ENCODE measurements at regions not wholly inside any gene's neighbourhood (a gene's known extent, or its start where the extent isn't known, plus 50 kb on each side); places are given as distances from the start of the nearest gene placed in this dataset.

DNA sequence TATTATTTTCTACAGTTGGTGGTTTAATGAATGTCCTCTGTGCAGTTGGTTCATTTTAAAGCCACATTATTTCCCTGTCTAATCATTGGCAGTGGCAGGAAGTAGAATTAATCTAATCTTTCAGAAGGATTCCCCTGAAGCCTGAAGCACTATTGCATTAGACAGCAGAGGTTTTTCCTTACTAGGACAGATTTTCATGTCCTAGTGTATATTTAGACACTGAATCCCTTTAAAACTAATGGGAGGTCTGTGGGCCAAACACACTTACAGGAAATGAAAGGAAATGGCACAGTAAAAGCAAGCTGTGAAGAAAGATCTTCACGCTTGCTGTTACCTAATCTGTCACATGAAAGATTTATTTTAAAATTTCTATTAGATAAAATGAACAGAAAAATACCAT lies 165.2 kb downstream of the SLC39A8 start:
- intact Hi-C loops (cut with micrococcal nuclease; ENCODE audit: unreplicated experiment): no loop called here
- no peaks in the 10 kb centered on the region for H3K9me3 ChIP-seq (ENCODE audit: low read length)
- POLR2A ChIA-PET: no interaction called here
- no TSS peak for BruUV-seq (replicated peaks)
- no peaks in the 10 kb centered on the region for H3K36me3 ChIP-seq (ENCODE audit: insufficient read depth, low read length)
- DNase-seq (ENCODE audit: low spot score): no peak
- CTCF ChIA-PET (ENCODE audit: unreplicated experiment): no interaction called here
- H3K9me2 ChIP-seq (ENCODE audit: insufficient read depth, low read length): no peaks in the 10 kb centered on the region
- H4K20me1 ChIP-seq (ENCODE audit: insufficient read depth, low read length): no peaks in the 10 kb centered on the region
- H3K79me2 ChIP-seq (ENCODE audit: insufficient read depth, low read depth, low read length): no peaks in the 10 kb centered on the region
- H3K4me1 ChIP-seq (ENCODE audit: insufficient read depth, low read length, poor library complexity, severe bottlenecking): no peaks in the 10 kb centered on the region
- no peak overlapping the region for H2AFZ ChIP-seq (ENCODE audit: low read length)
- no peak overlapping the region for H3K27ac ChIP-seq (ENCODE audit: low read depth, low read length, poor library complexity, severe bottlenecking)
- H3K4me3 ChIP-seq (ENCODE audit: low read depth, low read length, poor library complexity, severe bottlenecking): no peak overlapping the region
- no peak for TF ChIP-seq EZH2phosphoT487 (IDR thresholded peaks at IDR 0.05; ENCODE audit: borderline replicate concordance, low read depth, low read length)
- TF ChIP-seq, protein P1, sequence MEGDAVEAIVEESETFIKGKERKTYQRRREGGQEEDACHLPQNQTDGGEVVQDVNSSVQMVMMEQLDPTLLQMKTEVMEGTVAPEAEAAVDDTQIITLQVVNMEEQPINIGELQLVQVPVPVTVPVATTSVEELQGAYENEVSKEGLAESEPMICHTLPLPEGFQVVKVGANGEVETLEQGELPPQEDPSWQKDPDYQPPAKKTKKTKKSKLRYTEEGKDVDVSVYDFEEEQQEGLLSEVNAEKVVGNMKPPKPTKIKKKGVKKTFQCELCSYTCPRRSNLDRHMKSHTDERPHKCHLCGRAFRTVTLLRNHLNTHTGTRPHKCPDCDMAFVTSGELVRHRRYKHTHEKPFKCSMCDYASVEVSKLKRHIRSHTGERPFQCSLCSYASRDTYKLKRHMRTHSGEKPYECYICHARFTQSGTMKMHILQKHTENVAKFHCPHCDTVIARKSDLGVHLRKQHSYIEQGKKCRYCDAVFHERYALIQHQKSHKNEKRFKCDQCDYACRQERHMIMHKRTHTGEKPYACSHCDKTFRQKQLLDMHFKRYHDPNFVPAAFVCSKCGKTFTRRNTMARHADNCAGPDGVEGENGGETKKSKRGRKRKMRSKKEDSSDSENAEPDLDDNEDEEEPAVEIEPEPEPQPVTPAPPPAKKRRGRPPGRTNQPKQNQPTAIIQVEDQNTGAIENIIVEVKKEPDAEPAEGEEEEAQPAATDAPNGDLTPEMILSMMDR (conservative IDR thresholded peaks at IDR 0.05; ENCODE audit: low read length): no peak
- no peak overlapping the region for H3K4me2 ChIP-seq (ENCODE audit: low read length)

DNA sequence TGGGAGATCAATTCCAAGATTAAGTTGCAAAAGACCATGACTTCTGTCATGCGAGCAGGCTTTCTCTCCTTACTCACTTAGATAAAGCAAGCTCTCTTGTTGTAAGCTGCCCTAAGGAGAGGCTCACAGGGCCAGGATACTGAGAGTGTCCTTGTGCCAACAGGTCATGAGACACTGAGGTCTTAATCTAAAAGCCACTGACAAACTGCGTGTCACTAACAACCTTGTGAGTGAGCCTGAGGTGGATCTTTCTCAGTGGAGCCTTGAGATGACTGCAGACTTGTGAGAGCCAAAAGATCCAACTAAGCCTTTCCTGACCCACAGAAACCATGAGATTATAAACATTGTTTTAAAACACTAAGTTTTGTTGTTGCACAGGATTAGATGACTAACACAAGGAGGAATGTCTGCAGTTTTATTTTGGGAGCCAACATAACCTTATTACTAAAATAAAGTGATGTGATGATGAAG lies 170.5 kb downstream of the SLC39A8 start:
- H3K9me3 ChIP-seq (ENCODE audit: low read length): no peaks in the 10 kb centered on the region
- BruUV-seq (replicated peaks): no TSS peak
- H3K4me3 ChIP-seq (ENCODE audit: low read depth, low read length, poor library complexity, severe bottlenecking): no peak overlapping the region
- no peak overlapping the region for H2AFZ ChIP-seq (ENCODE audit: low read length)
- ChIA-PET POLR2A (no interaction called here), CTCF (ENCODE audit: unreplicated experiment) (no interaction called here)
- H3K36me3 ChIP-seq (ENCODE audit: insufficient read depth, low read length): no peaks in the 10 kb centered on the region
- intact Hi-C loops (cut with micrococcal nuclease; ENCODE audit: unreplicated experiment): no loop called here
- TF ChIP-seq, protein P1 (conservative IDR thresholded peaks at IDR 0.05; ENCODE audit: low read length): no peak
- TF ChIP-seq EZH2phosphoT487 (IDR thresholded peaks at IDR 0.05; ENCODE audit: borderline replicate concordance, low read depth, low read length): no peak
- no peaks in the 10 kb centered on the region for H3K9me2 ChIP-seq (ENCODE audit: insufficient read depth, low read length)
- no peaks in the 10 kb centered on the region for H4K20me1 ChIP-seq (ENCODE audit: insufficient read depth, low read length)
- no peak overlapping the region for H3K27ac ChIP-seq (ENCODE audit: low read depth, low read length, poor library complexity, severe bottlenecking)
- no peaks in the 10 kb centered on the region for H3K79me2 ChIP-seq (ENCODE audit: insufficient read depth, low read depth, low read length)
- no peaks in the 10 kb centered on the region for H3K4me1 ChIP-seq (ENCODE audit: insufficient read depth, low read length, poor library complexity, severe bottlenecking)
- no peak for DNase-seq (ENCODE audit: low spot score)
- no peak overlapping the region for H3K4me2 ChIP-seq (ENCODE audit: low read length)

DNA sequence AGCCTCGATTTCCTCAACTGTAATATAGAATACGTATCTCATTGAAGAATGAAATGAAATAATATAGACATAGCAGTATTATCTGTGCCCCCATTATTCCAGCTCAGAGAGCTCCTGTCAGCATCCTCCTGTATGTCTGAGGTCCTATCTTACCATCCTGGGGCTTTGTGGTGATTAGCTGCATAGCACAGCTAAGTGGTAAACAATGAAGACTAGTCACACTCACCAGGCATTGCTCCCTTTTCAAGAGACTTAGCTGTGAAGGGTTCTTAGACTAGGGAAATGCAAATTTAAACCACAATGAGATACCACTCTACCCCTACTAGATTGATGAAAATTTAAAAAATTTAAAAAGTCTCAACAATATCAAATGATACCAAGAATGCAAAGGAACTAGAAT lies 172.9 kb downstream of the SLC39A8 start:
- Histone ChIP-seq H3K4me2 (ENCODE audit: low read length) (no peak overlapping the region), H3K4me1 (ENCODE audit: insufficient read depth, low read length, poor library complexity, severe bottlenecking) (no peaks in the 10 kb centered on the region), H2AFZ (ENCODE audit: low read length) (no peak overlapping the region), H3K36me3 (ENCODE audit: insufficient read depth, low read length) (no peaks in the 10 kb centered on the region), H3K27ac (ENCODE audit: low read depth, low read length, poor library complexity, severe bottlenecking) (no peak overlapping the region), H3K9me3 (ENCODE audit: low read length) (no peaks in the 10 kb centered on the region), H3K4me3 (ENCODE audit: low read depth, low read length, poor library complexity, severe bottlenecking) (no peak overlapping the region), H3K79me2 (ENCODE audit: insufficient read depth, low read depth, low read length) (no peaks in the 10 kb centered on the region), H4K20me1 (ENCODE audit: insufficient read depth, low read length) (no peaks in the 10 kb centered on the region), H3K9me2 (ENCODE audit: insufficient read depth, low read length) (no peaks in the 10 kb centered on the region)
- BruUV-seq (replicated peaks): no TSS peak
- CTCF ChIA-PET (ENCODE audit: unreplicated experiment): no interaction called here
- intact Hi-C loops (cut with micrococcal nuclease; ENCODE audit: unreplicated experiment): no loop called here
- DNase-seq (ENCODE audit: low spot score): no peak
- TF ChIP-seq, protein P1 (conservative IDR thresholded peaks at IDR 0.05; ENCODE audit: low read length): no peak
- no peak for TF ChIP-seq EZH2phosphoT487 (IDR thresholded peaks at IDR 0.05; ENCODE audit: borderline replicate concordance, low read depth, low read length)
- POLR2A ChIA-PET: interaction anchor here (1.1 to 1.4 kb wide), 2 partner anchors 10 to 39 kb away, joined by 3 read pairs; no protein-coding TSS in a partner anchor

Data from OCI-LY7 (cell line).